Activated B cell treated with CpG ODN at 0.5 μM for 24 hours (primary cell): ENCODE measurements at regions not wholly inside any gene's neighbourhood (a gene's known extent, or its start where the extent isn't known, plus 50 kb on each side); places are given as distances from the start of the nearest gene placed in this dataset.

Experiments
- ATAC-seq: fragments of 200-7000 bp; cut with Tn5 transposase; one replicate; pipeline ENCODE4 v1.10.0; 2021; ENCODE audit warnings: low read depth, mild to moderate bottlenecking, moderate library complexity
- CTCF ChIA-PET: fragments of 350-600 bp; sonication (Branson Sonifier 250); formaldehyde crosslinking; loops from one replicate; lab custom pipeline; 2021; ENCODE audit warnings: antibody characterized with exemption; lab: Charles Lee
- POLR2A ChIA-PET: fragments of 350-600 bp; sonication (Branson Sonifier 250); formaldehyde crosslinking; loops from one replicate; lab custom pipeline; 2021; ENCODE audit warnings: antibody characterized with exemption; lab: Charles Lee
- DNase-seq: peaks from one replicate; pipeline ENCODE4 v3.0.0; 2022
- H3K27ac Mint-ChIP-seq: one replicate; pipeline ENCODE4 v1.8.0; 2020; ENCODE audit warnings: mixed read lengths
- H3K27me3 Mint-ChIP-seq: one replicate; pipeline ENCODE4 v1.8.0; 2021; ENCODE audit warnings: mixed read lengths
- H3K36me3 Mint-ChIP-seq: one replicate; pipeline ENCODE4 v1.8.0; 2021; ENCODE audit warnings: low read depth, mixed read lengths
- H3K4me1 Mint-ChIP-seq: one replicate; pipeline ENCODE4 v1.8.0; 2021; ENCODE audit warnings: mixed read lengths
- H3K4me3 Mint-ChIP-seq: one replicate; pipeline ENCODE4 v1.8.0; 2020; ENCODE audit warnings: mild to moderate bottlenecking, mixed read lengths
- H3K9me3 Mint-ChIP-seq: one replicate; pipeline ENCODE4 v1.8.0; 2020; ENCODE audit warnings: mixed read lengths
- intact Hi-C: fragments of 100-400 bp; cut with micrococcal nuclease; formaldehyde crosslinking; loops from one replicate; pipeline ENCODE4 v1.15.1; 2024
- TF ChIP-seq, protein P1 (sequence below): fragments of 200-600 bp; IDR thresholded peaks from one replicate; pipeline ENCODE4 v1.8.0; 2022; ENCODE audit warnings: antibody characterized with exemption, mild to moderate bottlenecking

DNA sequence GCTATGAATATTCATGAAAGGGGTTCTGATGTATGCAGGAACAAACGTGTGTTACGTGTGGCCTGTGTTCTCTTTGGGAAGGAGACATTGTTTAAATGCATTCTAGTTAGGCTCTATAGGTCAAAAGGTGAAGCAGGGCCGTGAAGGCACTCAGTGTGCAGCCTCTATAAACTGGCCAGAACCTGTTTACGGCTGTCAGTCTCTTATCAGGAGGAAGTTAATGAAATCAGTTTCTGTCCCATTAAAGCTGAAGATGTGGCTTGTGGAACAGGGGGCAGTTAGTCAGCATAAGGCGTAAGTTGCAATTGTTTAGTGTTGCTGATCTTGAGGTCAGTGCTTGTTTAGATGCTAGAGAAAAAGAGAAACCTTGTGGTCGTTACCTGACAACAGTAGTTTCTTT, 111.5 kb upstream of the KCNG1 start:
- ATAC-seq = no peak
- Mint-ChIP-seq H3K27ac (no peak overlapping the region), H3K9me3 (no peaks in the 10 kb centered on the region), H3K36me3 (no peaks in the 10 kb centered on the region), H3K27me3 (peaks cover 6% of the 10 kb centered on the region), H3K4me1 (peaks cover 32% of the 10 kb centered on the region), H3K4me3 (no peak overlapping the region)
- intact Hi-C loops = no loop called here
- CTCF ChIA-PET = no interaction called here
- TF ChIP-seq, protein P1, sequence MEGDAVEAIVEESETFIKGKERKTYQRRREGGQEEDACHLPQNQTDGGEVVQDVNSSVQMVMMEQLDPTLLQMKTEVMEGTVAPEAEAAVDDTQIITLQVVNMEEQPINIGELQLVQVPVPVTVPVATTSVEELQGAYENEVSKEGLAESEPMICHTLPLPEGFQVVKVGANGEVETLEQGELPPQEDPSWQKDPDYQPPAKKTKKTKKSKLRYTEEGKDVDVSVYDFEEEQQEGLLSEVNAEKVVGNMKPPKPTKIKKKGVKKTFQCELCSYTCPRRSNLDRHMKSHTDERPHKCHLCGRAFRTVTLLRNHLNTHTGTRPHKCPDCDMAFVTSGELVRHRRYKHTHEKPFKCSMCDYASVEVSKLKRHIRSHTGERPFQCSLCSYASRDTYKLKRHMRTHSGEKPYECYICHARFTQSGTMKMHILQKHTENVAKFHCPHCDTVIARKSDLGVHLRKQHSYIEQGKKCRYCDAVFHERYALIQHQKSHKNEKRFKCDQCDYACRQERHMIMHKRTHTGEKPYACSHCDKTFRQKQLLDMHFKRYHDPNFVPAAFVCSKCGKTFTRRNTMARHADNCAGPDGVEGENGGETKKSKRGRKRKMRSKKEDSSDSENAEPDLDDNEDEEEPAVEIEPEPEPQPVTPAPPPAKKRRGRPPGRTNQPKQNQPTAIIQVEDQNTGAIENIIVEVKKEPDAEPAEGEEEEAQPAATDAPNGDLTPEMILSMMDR = no peak
- no peak for DNase-seq
- POLR2A ChIA-PET = no interaction called here

DNA sequence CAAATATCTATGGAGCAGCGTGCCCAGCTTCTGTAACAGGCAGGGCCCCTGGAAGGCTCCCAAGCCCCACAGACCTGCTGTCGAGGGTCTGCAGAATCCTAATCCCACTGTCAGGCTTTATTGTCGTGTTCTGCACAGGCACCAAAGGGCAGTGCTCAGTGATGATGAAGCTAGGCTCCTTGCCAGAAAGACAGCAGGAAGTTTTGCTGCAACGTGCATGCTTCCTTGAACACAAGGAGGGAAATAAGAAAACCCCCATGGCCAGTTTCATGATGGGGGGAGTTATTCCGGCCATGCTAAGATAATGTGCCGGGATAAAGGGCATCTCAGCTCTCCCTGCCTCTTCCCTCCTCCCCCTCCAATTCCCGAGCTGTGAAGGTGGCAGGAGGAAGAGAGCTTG, 109.4 kb upstream of the KCNG1 start:
- DNase-seq (no peak), ATAC-seq (no peak)
- H3K9me3 Mint-ChIP-seq = no peaks in the 10 kb centered on the region
- peaks cover 51% of the 10 kb centered on the region for H3K4me1 Mint-ChIP-seq
- no peak overlapping the region for H3K4me3 Mint-ChIP-seq
- ChIA-PET POLR2A (no interaction called here), CTCF (no interaction called here)
- no peaks in the 10 kb centered on the region for H3K36me3 Mint-ChIP-seq
- intact Hi-C loops = no loop called here
- no peak overlapping the region for H3K27ac Mint-ChIP-seq
- TF ChIP-seq, protein P1 = no peak
- H3K27me3 Mint-ChIP-seq = peaks cover 2% of the 10 kb centered on the region

DNA sequence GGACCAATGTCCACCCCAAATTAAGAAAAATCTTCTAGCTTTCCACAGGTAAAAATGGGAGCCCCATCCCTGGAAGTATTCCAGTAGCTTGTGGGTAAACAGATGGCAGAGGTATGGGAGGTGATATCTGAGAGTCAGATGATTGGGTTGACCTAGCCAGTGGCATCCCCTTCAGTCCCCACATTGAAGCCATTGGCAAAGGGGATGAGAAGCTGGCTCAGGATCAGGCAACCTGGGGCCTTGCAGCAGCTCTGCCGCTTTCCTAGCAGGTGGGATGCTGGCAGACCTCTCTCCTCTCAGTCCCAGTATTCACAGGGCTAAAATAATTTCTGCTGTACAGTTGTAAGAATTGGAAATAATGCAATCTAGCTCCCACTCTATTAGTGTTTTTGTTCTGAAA, 108.9 kb upstream of the KCNG1 start:
- no peaks in the 10 kb centered on the region for H3K36me3 Mint-ChIP-seq

DNA sequence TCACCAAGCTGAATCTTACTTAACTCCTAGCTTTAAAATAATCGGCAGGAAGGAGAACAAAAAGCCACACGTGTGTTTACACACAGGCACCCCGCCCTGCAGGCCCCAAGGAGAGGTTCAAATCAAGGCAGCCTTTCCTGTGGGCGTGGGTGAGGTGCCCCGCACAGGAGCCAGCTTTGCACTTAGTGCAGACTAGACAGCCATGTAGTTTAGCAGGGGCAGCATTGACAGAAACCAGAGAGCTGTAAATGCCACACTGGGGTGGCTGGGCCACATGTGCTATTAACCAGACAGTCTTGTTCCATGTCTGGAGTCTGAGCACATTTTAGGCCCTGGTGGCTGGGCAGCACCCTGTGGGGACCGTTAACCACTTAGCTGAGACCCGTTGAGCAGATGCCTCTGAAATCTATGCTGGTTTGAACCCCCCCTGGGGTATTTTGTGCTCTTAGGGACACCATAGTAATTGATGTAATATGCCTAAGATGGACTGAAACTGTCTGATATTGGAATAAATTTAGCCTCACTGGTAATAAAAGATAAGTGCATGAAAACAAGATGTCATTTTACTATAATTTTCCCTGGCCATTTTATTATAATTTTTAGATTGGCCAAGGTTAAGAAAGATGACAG, 106.4 kb upstream of the KCNG1 start:
- ChIA-PET POLR2A (no interaction called here), CTCF (interaction anchor here (1.0 kb wide), 1 partner anchor 142 kb away, joined by 4 read pairs; no protein-coding TSS in a partner anchor)
- TF ChIP-seq, protein P1 = no peak
- Mint-ChIP-seq H3K9me3 (no peaks in the 10 kb centered on the region), H3K27ac (peak overlapping the region; percentile 62), H3K27me3 (no peaks in the 10 kb centered on the region), H3K4me1 (peaks cover 46% of the 10 kb centered on the region), H3K4me3 (peak overlapping the region; percentile 36), H3K36me3 (no peaks in the 10 kb centered on the region)
- DNase-seq (no peak), ATAC-seq (no peak)
- intact Hi-C loops = no loop called here

More for the DNA sequence above, 108.9 kb upstream of the KCNG1 start:
- no peak overlapping the region for H3K27ac Mint-ChIP-seq
- H3K27me3 Mint-ChIP-seq = peaks cover 2% of the 10 kb centered on the region
- H3K4me1 Mint-ChIP-seq = peaks cover 56% of the 10 kb centered on the region
- TF ChIP-seq, protein P1 = no peak
- CTCF ChIA-PET = no interaction called here
- H3K4me3 Mint-ChIP-seq = no peak overlapping the region
- H3K9me3 Mint-ChIP-seq = no peaks in the 10 kb centered on the region
- POLR2A ChIA-PET = no interaction called here
- ATAC-seq = no peak
- intact Hi-C loops = no loop called here
- DNase-seq = no peak

- ATAC-seq = peak; percentile 90
- TF ChIP-seq, protein P1 = no peak
- ChIA-PET CTCF (interaction anchor here (1.2 kb wide), 1 partner anchor 12 kb away, joined by 3 read pairs; no protein-coding TSS in a partner anchor), POLR2A (interaction anchor here (0.5 to 1.0 kb wide), 2 partner anchors 35 to 105 kb away, joined by 3 to 7 read pairs; partner anchors contain the start of gene KCNG1)
- H3K4me3 Mint-ChIP-seq = peak overlapping the region; percentile 58
- no peaks in the 10 kb centered on the region for H3K27me3 Mint-ChIP-seq
- H3K4me1 Mint-ChIP-seq = peaks cover 44% of the 10 kb centered on the region
- intact Hi-C loops = no loop called here
- H3K36me3 Mint-ChIP-seq = no peaks in the 10 kb centered on the region
- H3K9me3 Mint-ChIP-seq = no peaks in the 10 kb centered on the region
- no peak for DNase-seq
- peak overlapping the region; percentile 62 for H3K27ac Mint-ChIP-seq
Observed at GRCh38 chr20:51128198-51128597, 105.3 kb upstream of the KCNG1 start.
